Panc1 (cell line): ENCODE measurements at regions not wholly inside any gene's neighbourhood (a gene's known extent, or its start where the extent isn't known, plus 50 kb on each side); places are given as distances from the start of the nearest gene placed in this dataset.

Experiments used
- ATAC-seq: fragments of 200-7000 bp; cut with Tn5 transposase; 2 replicates; pipeline ENCODE4 v1.9.1; 2020; ENCODE audit warnings: mild to moderate bottlenecking, moderate library complexity
- BruUV-seq: library from RNA; stranded (reverse); fragments of 400-500 nt; replicated peaks from 2 replicates; lab custom pipeline; 2021; lab: Mats Ljungman, UMichigan
- CTCF ChIA-PET: fragments of 300-600 bp; sonication (Branson Sonifier 250); formaldehyde crosslinking; loops from one replicate; lab custom pipeline; 2022; ENCODE audit warnings: antibody characterized with exemption; lab: Charles Lee
- POLR2A ChIA-PET: fragments of 300-600 bp; sonication (Branson Sonifier 250); formaldehyde crosslinking; loops from one replicate; lab custom pipeline; 2022; ENCODE audit warnings: antibody characterized with exemption; lab: Charles Lee
- DNase-seq: peaks from one replicate; pipeline ENCODE4 v3.0.0-alpha.2; 2010; ENCODE audit warnings: low read depth, low spot score
- H3K27ac ChIP-seq: 2 replicates; pipeline ENCODE4 v1.5.1; 2011; ENCODE audit warnings: mild to moderate bottlenecking, low read length, inconsistent platforms
- H3K27me3 ChIP-seq: fragments of 200-500 bp; sonication (Bioruptor generic); 2 replicates; pipeline ENCODE4 v1.6.0; 2014; ENCODE audit warnings: low read length, inconsistent platforms; ENCODE audit not compliant: control insufficient read depth, insufficient read depth
- H3K36me3 ChIP-seq: fragments of 200-500 bp; sonication (Bioruptor generic); 2 replicates; pipeline ENCODE4 v1.5.1; 2014; ENCODE audit warnings: inconsistent platforms, mild to moderate bottlenecking, low read length, moderate library complexity; ENCODE audit not compliant: control insufficient read depth, insufficient read depth
- H3K4me1 ChIP-seq: 2 replicates; pipeline ENCODE4 v1.5.1; 2011; ENCODE audit warnings: inconsistent platforms, mild to moderate bottlenecking, low read length, moderate library complexity; ENCODE audit not compliant: control insufficient read depth, insufficient read depth
- H3K4me3 ChIP-seq, 2 experiments: 2 replicates each; pipeline ENCODE4 v1.5.1; 2011 to 2012; ENCODE audit warnings: low read depth in 2 of 2, low read length in 2 of 2, mild to moderate bottlenecking in 2 of 2, inconsistent platforms in 1 of 2, moderate library complexity in 1 of 2
- H3K9me3 ChIP-seq: fragments of 200-500 bp; sonication (Bioruptor generic); 2 replicates; pipeline ENCODE4 v1.5.1; 2014; ENCODE audit warnings: low read depth, mild to moderate bottlenecking, inconsistent platforms, low read length, moderate library complexity; ENCODE audit not compliant: control insufficient read depth, insufficient read depth
- POLR2AphosphoS5 ChIP-seq: IDR thresholded peaks from 2 replicates; pipeline ENCODE4 v1.6.1; 2012; ENCODE audit warnings: mild to moderate bottlenecking, low read depth, low read length, moderate library complexity
- SIN3A ChIP-seq: IDR thresholded peaks from 2 replicates; pipeline ENCODE4 v1.6.1; 2012; ENCODE audit warnings: low read depth, mild to moderate bottlenecking, low read length, moderate library complexity, borderline replicate concordance; ENCODE audit not compliant: insufficient read depth
- TCF7L2 ChIP-seq: IDR thresholded peaks from 2 replicates; pipeline ENCODE4 v1.6.1; 2011; ENCODE audit warnings: mild to moderate bottlenecking, low read depth, low read length, inconsistent platforms
- in situ Hi-C: cut with HindIII; loops from 2 replicates; pipeline ENCODE4 v1.10.0; 2016; ENCODE audit warnings: low sequenced_read_pairs, low pct_unique_long_range_greater_than_20kb
- intact Hi-C: fragments of 100-400 bp; cut with micrococcal nuclease; formaldehyde crosslinking; loops from one replicate; pipeline ENCODE4 v1.10.0; 2022; ENCODE audit not compliant: unreplicated experiment
- TF ChIP-seq, protein P1 (sequence below): fragments of 450-650 bp; IDR thresholded peaks from 2 replicates; pipeline ENCODE4 v1.5.1; 2017; ENCODE audit warnings: mild to moderate bottlenecking
- TF ChIP-seq, protein P2 (sequence below), 2 experiments: IDR thresholded peaks; 2 replicates each; pipeline ENCODE4 v1.6.1; 2011 to 2012; ENCODE audit warnings: low read depth in 2 of 2, control low read depth in 1 of 2, low read length in 1 of 2, mild to moderate bottlenecking in 1 of 2, moderate library complexity in 1 of 2; ENCODE audit not compliant: insufficient read depth in 1 of 2

DNA sequence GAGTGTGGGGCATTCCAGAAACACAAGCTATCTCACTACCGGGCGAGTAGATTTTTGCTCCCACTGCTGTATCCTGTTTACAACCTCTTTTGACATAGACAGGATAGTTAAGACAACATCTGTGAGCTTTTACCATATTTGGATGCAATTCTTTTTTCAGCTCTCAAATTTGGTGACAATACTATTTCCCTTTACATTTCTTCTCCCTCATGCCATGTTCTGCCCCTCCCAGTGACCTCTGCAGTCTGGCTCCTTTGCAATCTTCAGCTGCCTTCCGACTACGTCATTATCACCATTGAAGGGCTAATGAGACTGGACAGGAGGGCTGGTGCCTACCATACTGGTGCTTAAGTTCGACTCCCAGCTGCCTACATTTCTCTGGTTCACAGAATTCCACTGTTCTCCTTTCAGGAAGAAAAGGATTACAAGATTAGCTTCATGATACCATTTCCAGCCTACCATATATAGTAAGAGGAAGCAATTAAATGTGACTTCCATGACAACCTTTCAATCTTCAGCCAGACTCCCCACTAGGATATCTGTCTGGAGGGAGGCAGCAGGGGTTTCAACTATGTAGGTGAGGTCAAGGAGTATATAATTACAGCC is 251.6 kb downstream of the PHLDA1 start:
- Histone ChIP-seq H3K4me1 (peaks cover 18% of the 10 kb centered on the region), H3K4me3 (no peak overlapping the region), H3K27me3 (no peaks in the 10 kb centered on the region), H3K27ac (peak overlapping the region; percentile 92), H3K9me3 (peaks cover 45% of the 10 kb centered on the region), H3K36me3 (no peaks in the 10 kb centered on the region)
- no peak for TF ChIP-seq TCF7L2
- TF ChIP-seq, protein P1, sequence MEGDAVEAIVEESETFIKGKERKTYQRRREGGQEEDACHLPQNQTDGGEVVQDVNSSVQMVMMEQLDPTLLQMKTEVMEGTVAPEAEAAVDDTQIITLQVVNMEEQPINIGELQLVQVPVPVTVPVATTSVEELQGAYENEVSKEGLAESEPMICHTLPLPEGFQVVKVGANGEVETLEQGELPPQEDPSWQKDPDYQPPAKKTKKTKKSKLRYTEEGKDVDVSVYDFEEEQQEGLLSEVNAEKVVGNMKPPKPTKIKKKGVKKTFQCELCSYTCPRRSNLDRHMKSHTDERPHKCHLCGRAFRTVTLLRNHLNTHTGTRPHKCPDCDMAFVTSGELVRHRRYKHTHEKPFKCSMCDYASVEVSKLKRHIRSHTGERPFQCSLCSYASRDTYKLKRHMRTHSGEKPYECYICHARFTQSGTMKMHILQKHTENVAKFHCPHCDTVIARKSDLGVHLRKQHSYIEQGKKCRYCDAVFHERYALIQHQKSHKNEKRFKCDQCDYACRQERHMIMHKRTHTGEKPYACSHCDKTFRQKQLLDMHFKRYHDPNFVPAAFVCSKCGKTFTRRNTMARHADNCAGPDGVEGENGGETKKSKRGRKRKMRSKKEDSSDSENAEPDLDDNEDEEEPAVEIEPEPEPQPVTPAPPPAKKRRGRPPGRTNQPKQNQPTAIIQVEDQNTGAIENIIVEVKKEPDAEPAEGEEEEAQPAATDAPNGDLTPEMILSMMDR = no peak
- TF ChIP-seq SIN3A = no peak
- no peak for TF ChIP-seq POLR2AphosphoS5
- TF ChIP-seq, protein P2, sequence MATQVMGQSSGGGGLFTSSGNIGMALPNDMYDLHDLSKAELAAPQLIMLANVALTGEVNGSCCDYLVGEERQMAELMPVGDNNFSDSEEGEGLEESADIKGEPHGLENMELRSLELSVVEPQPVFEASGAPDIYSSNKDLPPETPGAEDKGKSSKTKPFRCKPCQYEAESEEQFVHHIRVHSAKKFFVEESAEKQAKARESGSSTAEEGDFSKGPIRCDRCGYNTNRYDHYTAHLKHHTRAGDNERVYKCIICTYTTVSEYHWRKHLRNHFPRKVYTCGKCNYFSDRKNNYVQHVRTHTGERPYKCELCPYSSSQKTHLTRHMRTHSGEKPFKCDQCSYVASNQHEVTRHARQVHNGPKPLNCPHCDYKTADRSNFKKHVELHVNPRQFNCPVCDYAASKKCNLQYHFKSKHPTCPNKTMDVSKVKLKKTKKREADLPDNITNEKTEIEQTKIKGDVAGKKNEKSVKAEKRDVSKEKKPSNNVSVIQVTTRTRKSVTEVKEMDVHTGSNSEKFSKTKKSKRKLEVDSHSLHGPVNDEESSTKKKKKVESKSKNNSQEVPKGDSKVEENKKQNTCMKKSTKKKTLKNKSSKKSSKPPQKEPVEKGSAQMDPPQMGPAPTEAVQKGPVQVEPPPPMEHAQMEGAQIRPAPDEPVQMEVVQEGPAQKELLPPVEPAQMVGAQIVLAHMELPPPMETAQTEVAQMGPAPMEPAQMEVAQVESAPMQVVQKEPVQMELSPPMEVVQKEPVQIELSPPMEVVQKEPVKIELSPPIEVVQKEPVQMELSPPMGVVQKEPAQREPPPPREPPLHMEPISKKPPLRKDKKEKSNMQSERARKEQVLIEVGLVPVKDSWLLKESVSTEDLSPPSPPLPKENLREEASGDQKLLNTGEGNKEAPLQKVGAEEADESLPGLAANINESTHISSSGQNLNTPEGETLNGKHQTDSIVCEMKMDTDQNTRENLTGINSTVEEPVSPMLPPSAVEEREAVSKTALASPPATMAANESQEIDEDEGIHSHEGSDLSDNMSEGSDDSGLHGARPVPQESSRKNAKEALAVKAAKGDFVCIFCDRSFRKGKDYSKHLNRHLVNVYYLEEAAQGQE (IDR thresholded peaks at IDR 0.05; ENCODE audit: insufficient read depth in 1 of 2, low read depth in 2 of 2, low read length in 1 of 2) = no peak
- no peak for ATAC-seq
- CTCF ChIA-PET = no interaction called here
- intact Hi-C loops (no loop called here), in situ Hi-C loops (no loop called here)
- DNase-seq = no peak
- no TSS peak for BruUV-seq
- POLR2A ChIA-PET = no interaction called here

DNA sequence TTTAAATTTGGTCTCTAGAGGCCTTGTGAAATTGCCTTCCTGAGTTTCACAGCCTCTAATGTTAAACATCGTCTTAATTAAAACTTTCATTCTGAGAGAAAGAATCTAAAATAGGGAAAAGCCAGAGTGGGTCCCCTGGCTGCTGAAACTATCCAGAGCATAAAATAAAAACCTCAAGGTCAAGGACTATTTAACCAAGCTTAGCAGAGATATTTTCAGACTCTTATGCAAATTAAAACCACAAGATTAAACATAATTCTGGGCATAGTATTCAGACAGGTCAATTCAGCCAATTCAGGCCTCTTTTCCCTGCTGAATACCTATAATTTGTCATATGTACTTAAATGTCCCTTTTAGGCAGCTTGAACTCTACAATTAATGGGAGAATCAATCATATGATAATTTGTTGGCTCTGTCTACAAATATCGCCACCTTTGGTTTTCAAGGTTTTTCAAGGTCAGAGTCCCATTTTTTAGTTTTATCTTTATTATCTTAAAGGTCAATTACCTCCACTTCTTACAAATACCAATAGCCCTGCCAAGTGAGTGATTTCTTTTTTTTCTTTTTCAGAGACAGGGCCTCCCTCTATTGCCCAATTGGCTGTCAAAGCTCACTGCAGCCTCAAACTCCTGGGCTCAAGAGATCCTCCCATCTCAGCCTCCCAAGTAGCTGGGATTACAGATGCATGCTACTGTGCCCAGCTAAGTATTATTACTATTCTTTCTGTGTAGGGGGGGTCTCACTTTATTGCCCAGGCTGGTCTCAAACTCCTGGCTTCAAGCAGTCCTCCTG is 257.1 kb downstream of the PHLDA1 start:
- in situ Hi-C loops = no loop called here
- intact Hi-C loops = no loop called here

More for the DNA sequence above, 257.1 kb downstream of the PHLDA1 start:
- BruUV-seq = no TSS peak
- CTCF ChIA-PET = no interaction called here
- Histone ChIP-seq H3K4me3 (no peak overlapping the region), H3K9me3 (peaks cover 12% of the 10 kb centered on the region; the same call in 1 of the 2 replicates), H3K27ac (peak overlapping the region; percentile 88), H3K4me1 (peaks cover 3% of the 10 kb centered on the region; the same call in 1 of the 2 replicates), H3K27me3 (no peaks in the 10 kb centered on the region), H3K36me3 (no peaks in the 10 kb centered on the region)
- TF ChIP-seq, protein P1 = no peak
- no peak for TF ChIP-seq POLR2AphosphoS5
- TF ChIP-seq SIN3A = no peak
- no peak for TF ChIP-seq TCF7L2
- ATAC-seq = no peak
- POLR2A ChIA-PET = interaction anchor here (0.7 kb wide), 1 partner anchor 252 kb away, joined by 3 read pairs; no protein-coding TSS in a partner anchor
- no peak for DNase-seq
